Trophoblast cell (in vitro differentiated cells and primary cell): ENCODE measurements at regions not wholly inside any gene's neighbourhood (a gene's known extent, or its start where the extent isn't known, plus 50 kb on each side); places are given as distances from the start of the nearest gene placed in this dataset.

Experiments
- DNase-seq, 2 donors: peaks; one replicate each; pipeline ENCODE4 v3.0.0-alpha.2; 2016
- H2AFZ ChIP-seq: 2 replicates; pipeline ENCODE4 v1.6.1; 2013; ENCODE audit warnings: low read length, moderate library complexity, mild to moderate bottlenecking; ENCODE audit not compliant: insufficient read depth, poor library complexity
- H2AK5ac ChIP-seq: 2 replicates; pipeline ENCODE4 v1.6.1; 2013; ENCODE audit warnings: mild to moderate bottlenecking, low read length
- H2BK120ac ChIP-seq: 2 replicates; pipeline ENCODE4 v1.6.1; 2013; ENCODE audit warnings: low read length, mild to moderate bottlenecking, moderate library complexity; ENCODE audit not compliant: insufficient read depth, poor library complexity
- H2BK12ac ChIP-seq: 2 replicates; pipeline ENCODE4 v1.6.1; 2013; ENCODE audit warnings: mild to moderate bottlenecking, low read length, moderate library complexity
- H2BK5ac ChIP-seq: 2 replicates; pipeline ENCODE4 v1.6.1; 2013; ENCODE audit warnings: low read length, low read depth, moderate library complexity, mild to moderate bottlenecking; ENCODE audit not compliant: poor library complexity
- H3K14ac ChIP-seq: 2 replicates; pipeline ENCODE4 v1.6.1; 2013; ENCODE audit warnings: mild to moderate bottlenecking, low read length
- H3K18ac ChIP-seq: 2 replicates; pipeline ENCODE4 v1.6.1; 2013; ENCODE audit warnings: mild to moderate bottlenecking, low read length
- H3K23ac ChIP-seq: 2 replicates; pipeline ENCODE4 v1.6.1; 2013; ENCODE audit warnings: low read length
- H3K27ac ChIP-seq: 2 replicates; pipeline ENCODE4 v1.5.1; 2013; ENCODE audit warnings: low read depth, mild to moderate bottlenecking, inconsistent platforms, low read length, moderate library complexity
- H3K27me3 ChIP-seq: 2 replicates; pipeline ENCODE4 v1.6.1; 2013; ENCODE audit warnings: inconsistent platforms, mild to moderate bottlenecking, low read length, moderate library complexity; ENCODE audit not compliant: insufficient read depth
- H3K36me3 ChIP-seq, 2 experiments: 1 replicate in 1 of 2; 2 replicates in 1 of 2; pipeline ENCODE4 v1.6.1; 2013; ENCODE audit warnings: low read length in 2 of 2, mild to moderate bottlenecking in 2 of 2, moderate library complexity in 1 of 2; ENCODE audit not compliant: insufficient read depth in 2 of 2, control insufficient read depth in 1 of 2
- H3K4ac ChIP-seq: 2 replicates; pipeline ENCODE4 v1.6.1; 2013; ENCODE audit warnings: low read depth, mild to moderate bottlenecking, low read length, moderate library complexity
- H3K4me1 ChIP-seq, 2 experiments: 1 replicate in 1 of 2; 2 replicates in 1 of 2; pipeline ENCODE4 v1.6.1; 2013; ENCODE audit warnings: low read length in 2 of 2, mild to moderate bottlenecking in 2 of 2, moderate library complexity in 1 of 2; ENCODE audit not compliant: insufficient read depth in 2 of 2, control insufficient read depth in 1 of 2
- H3K4me2 ChIP-seq: 2 replicates; pipeline ENCODE4 v1.6.1; 2013; ENCODE audit warnings: inconsistent platforms, mild to moderate bottlenecking, low read length, moderate library complexity
- H3K4me3 ChIP-seq: 2 replicates; pipeline ENCODE4 v1.5.1; 2013; ENCODE audit warnings: mild to moderate bottlenecking, low read depth, low read length, inconsistent platforms
- H3K79me1 ChIP-seq: one replicate; pipeline ENCODE4 v1.6.1; 2013; ENCODE audit warnings: low read length
- H3K79me2 ChIP-seq: 2 replicates; pipeline ENCODE4 v1.6.1; 2013; ENCODE audit warnings: low read length, mild to moderate bottlenecking; ENCODE audit not compliant: control insufficient read depth, insufficient read depth, poor library complexity
- H3K9ac ChIP-seq: 2 replicates; pipeline ENCODE4 v1.6.1; 2013; ENCODE audit warnings: mild to moderate bottlenecking, low read length
- H3K9me3 ChIP-seq: 2 replicates; pipeline ENCODE4 v1.6.1; 2013; ENCODE audit warnings: low read depth, mild to moderate bottlenecking, control low read depth, inconsistent platforms, low read length; ENCODE audit not compliant: insufficient read depth
- H4K12ac ChIP-seq: 2 replicates; pipeline ENCODE4 v1.6.1; 2013; ENCODE audit warnings: low read depth, mild to moderate bottlenecking, low read length, moderate library complexity
- H4K8ac ChIP-seq: 2 replicates; pipeline ENCODE4 v1.6.1; 2013; ENCODE audit warnings: low read depth, mild to moderate bottlenecking, low read length, moderate library complexity
- H4K91ac ChIP-seq: one replicate; pipeline ENCODE4 v1.6.1; 2013; ENCODE audit warnings: low read depth, mild to moderate bottlenecking, low read length, moderate library complexity
- WGBS: extraction: QIAGEN DNeasy Blood & Tissue Kit; methylation state at CpG from one replicate; pipeline ENCODE4 v1.1.7; 2013; ENCODE audit warnings: missing lambda C conversion rate; ENCODE audit not compliant: insufficient read length, insufficient coverage; ENCODE audit errors: extremely low coverage; 5-methylcytosine and 5-hydroxymethylcytosine counted together

DNA sequence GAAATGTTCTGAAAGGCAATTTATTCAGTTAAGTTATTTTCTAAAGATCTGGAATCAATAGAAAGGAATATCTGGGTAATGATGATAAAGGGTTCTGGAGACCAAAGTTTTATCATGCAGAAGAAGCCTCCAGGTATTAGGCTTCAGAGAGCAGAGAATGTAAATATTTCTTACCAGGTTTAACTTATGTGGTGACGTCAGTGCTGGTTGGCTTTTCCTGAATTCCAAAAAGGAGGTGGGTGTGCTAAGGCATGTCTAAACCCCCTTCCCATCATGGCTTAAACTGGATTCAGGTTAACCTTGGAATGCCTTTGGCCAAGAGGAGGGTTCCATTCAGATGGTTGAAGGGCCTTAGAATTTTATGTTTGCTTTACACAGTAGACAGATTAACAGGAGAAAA lies 829.9 kb downstream of the NCAM2 start:
- Histone ChIP-seq H3K79me1 (no peaks in the 10 kb centered on the region), H3K4ac (no peak overlapping the region), H3K79me2 (no peaks in the 10 kb centered on the region), H3K4me2 (no peak overlapping the region), H3K36me3 (no peaks in the 10 kb centered on the region), H3K23ac (no peak overlapping the region), H2BK5ac (no peak overlapping the region), H3K4me1 (no peaks in the 10 kb centered on the region), H2BK12ac (no peak overlapping the region), H3K4me3 (no peak overlapping the region), H3K27ac (no peak overlapping the region), H4K12ac (no peak overlapping the region), H4K8ac (no peak overlapping the region), H3K9ac (no peak overlapping the region), H3K9me3 (no peaks in the 10 kb centered on the region), H4K91ac (no peak overlapping the region), H3K27me3 (no peaks in the 10 kb centered on the region), H2AK5ac (no peak overlapping the region), H3K14ac (no peak overlapping the region), H3K18ac (no peak overlapping the region), H2AFZ (no peak overlapping the region), H2BK120ac (no peak overlapping the region)
- no peak for DNase-seq
- no CpG with 5 or more reads among the region's 1 CpG for WGBS

DNA sequence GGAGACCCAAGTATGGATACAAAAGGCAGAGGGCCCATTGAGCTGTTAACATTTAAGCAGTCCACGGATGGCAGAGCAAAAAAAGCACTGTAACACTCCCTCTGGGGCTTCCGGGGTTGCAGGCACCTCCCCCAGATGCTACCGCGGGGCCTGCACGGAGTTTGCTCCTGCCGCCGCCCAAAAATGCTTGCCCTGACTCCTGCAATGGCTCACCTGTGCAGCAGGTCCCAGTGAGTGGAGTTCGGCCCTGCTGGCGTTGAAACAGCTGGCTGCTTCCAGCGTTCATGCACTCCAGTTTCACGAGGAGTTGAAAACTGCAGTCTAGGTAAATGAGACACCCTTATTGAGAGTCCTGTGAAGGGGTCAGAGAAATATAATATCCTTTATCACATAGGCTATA lies 832.8 kb downstream of the NCAM2 start:
- Histone ChIP-seq H3K4me2 (no peak overlapping the region), H2AK5ac (no peak overlapping the region), H3K79me1 (no peaks in the 10 kb centered on the region), H3K9me3 (no peaks in the 10 kb centered on the region), H3K4me1 (no peaks in the 10 kb centered on the region), H2AFZ (no peak overlapping the region), H3K27me3 (no peaks in the 10 kb centered on the region), H3K4ac (no peak overlapping the region), H3K27ac (no peak overlapping the region), H3K9ac (no peak overlapping the region), H2BK5ac (no peak overlapping the region), H4K8ac (no peak overlapping the region), H2BK120ac (no peak overlapping the region), H3K4me3 (no peak overlapping the region), H3K23ac (no peak overlapping the region), H4K91ac (no peak overlapping the region), H3K36me3 (no peaks in the 10 kb centered on the region), H3K18ac (no peak overlapping the region), H3K14ac (no peak overlapping the region), H4K12ac (no peak overlapping the region), H3K79me2 (no peaks in the 10 kb centered on the region), H2BK12ac (no peak overlapping the region)
- no CpG with 5 or more reads among the region's 11 CpGs for WGBS
- no peak for DNase-seq

DNA sequence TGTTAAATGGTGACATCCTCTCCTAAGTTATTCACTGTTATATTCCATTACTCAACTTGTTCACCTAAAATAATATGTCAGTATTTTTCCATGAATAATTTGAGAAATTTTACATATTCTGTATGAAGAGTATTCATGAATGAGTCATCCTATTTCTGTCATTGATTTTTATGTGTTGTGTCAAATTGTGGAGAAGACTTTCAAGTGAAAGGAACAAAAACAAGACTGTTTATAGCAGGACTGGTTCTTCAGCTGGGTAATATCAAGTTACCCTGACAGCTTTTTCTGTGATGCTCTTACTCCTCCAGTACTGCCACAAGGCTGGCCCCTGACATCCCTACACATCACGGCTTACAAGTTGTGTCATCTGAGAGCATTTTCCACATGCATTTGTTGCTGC lies 847.7 kb downstream of the NCAM2 start:
- no peaks in the 10 kb centered on the region for H3K79me2 ChIP-seq
- H3K14ac ChIP-seq: no peak overlapping the region
- no peak overlapping the region for H3K4me2 ChIP-seq
- no peak overlapping the region for H2BK120ac ChIP-seq
- no peak overlapping the region for H3K4ac ChIP-seq
- H4K8ac ChIP-seq: no peak overlapping the region
- no peak overlapping the region for H2BK12ac ChIP-seq
- no CpG with 5 or more reads among the region's 1 CpG for WGBS
- no peak overlapping the region for H4K91ac ChIP-seq
- no peak overlapping the region for H2AK5ac ChIP-seq
- H3K4me3 ChIP-seq: no peak overlapping the region
- H3K18ac ChIP-seq: no peak overlapping the region
- H3K23ac ChIP-seq: no peak overlapping the region
- H3K36me3 ChIP-seq: no peaks in the 10 kb centered on the region
- no peak overlapping the region for H2BK5ac ChIP-seq
- H3K27me3 ChIP-seq: no peaks in the 10 kb centered on the region
- DNase-seq: no peak
- no peak overlapping the region for H4K12ac ChIP-seq
- H3K9me3 ChIP-seq: no peaks in the 10 kb centered on the region
- H3K27ac ChIP-seq: no peak overlapping the region
- H3K9ac ChIP-seq: no peak overlapping the region
- H2AFZ ChIP-seq: no peak overlapping the region
- H3K79me1 ChIP-seq: no peaks in the 10 kb centered on the region
- H3K4me1 ChIP-seq: no peaks in the 10 kb centered on the region

DNA sequence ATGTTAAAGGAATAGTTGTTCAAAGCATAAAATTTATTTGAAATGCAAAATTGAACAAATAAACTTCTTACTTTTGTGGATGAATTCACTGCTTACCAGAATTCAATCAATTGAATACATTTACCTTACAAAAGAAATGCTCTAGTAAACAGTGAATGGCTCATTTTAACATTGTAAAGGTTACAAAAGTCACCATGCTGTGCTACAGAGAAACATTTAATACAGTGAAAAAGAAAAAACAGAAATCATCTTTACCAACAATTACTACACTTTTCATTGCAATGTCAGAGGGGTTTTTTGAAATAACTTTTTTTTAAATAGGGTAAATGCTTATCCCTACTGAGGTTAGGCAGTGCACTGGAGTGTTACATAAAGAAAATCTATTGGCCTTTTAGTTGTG lies 853.0 kb downstream of the NCAM2 start:
- no peak overlapping the region for H3K4me2 ChIP-seq
- H3K9me3 ChIP-seq: no peaks in the 10 kb centered on the region
- no peak overlapping the region for H4K8ac ChIP-seq
- no peak for DNase-seq
- no peak overlapping the region for H4K91ac ChIP-seq
- H3K79me1 ChIP-seq: no peaks in the 10 kb centered on the region
- no peak overlapping the region for H3K23ac ChIP-seq
- no peak overlapping the region for H2BK5ac ChIP-seq
- H3K36me3 ChIP-seq: no peaks in the 10 kb centered on the region
- H3K27me3 ChIP-seq: no peaks in the 10 kb centered on the region
- H3K14ac ChIP-seq: no peak overlapping the region
- H3K18ac ChIP-seq: no peak overlapping the region
- no peak overlapping the region for H2BK12ac ChIP-seq
- H2AK5ac ChIP-seq: no peak overlapping the region
- H3K79me2 ChIP-seq: no peaks in the 10 kb centered on the region
- H3K9ac ChIP-seq: no peak overlapping the region
- H3K4me1 ChIP-seq: no peaks in the 10 kb centered on the region
- H2BK120ac ChIP-seq: no peak overlapping the region
- H3K27ac ChIP-seq: no peak overlapping the region
- H4K12ac ChIP-seq: no peak overlapping the region
- H3K4ac ChIP-seq: no peak overlapping the region
- H2AFZ ChIP-seq: no peak overlapping the region
- H3K4me3 ChIP-seq: no peak overlapping the region

DNA sequence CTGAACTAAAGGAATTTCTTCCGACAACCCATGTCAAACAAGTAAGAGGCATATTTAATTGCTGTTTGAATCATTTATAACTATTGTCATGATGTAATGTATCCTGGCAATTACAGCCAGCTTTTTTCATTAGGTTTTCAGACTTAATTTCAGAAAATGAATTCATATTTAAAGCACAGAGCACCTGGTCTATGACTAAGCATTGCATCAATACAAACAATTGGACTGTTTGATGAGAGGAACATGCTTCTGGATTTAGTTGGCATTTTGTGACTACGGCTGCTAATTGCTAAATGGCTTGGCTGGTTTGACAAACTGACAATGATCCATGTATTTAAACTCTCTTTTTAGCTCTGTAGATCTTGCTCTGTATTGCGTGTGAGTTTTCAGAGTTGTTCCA lies 853.4 kb downstream of the NCAM2 start:
- Histone ChIP-seq H3K27ac (no peak overlapping the region), H3K79me2 (no peaks in the 10 kb centered on the region), H3K23ac (no peak overlapping the region), H2BK5ac (no peak overlapping the region), H2BK120ac (no peak overlapping the region), H3K18ac (no peak overlapping the region), H3K36me3 (no peaks in the 10 kb centered on the region), H3K4ac (no peak overlapping the region), H4K12ac (no peak overlapping the region), H3K4me3 (no peak overlapping the region), H3K4me2 (no peak overlapping the region), H3K79me1 (no peaks in the 10 kb centered on the region), H4K8ac (no peak overlapping the region), H3K9me3 (no peaks in the 10 kb centered on the region), H3K14ac (no peak overlapping the region), H3K4me1 (no peaks in the 10 kb centered on the region), H2BK12ac (no peak overlapping the region), H3K27me3 (no peaks in the 10 kb centered on the region), H2AFZ (no peak overlapping the region), H4K91ac (no peak overlapping the region), H2AK5ac (no peak overlapping the region), H3K9ac (no peak overlapping the region)
- DNase-seq: no peak
- whole genome bisulfite sequencing: no CpG with 5 or more reads among the region's 3 CpGs
